Heart left ventricle (tissue), 13 donors: ENCODE measurements at regions not wholly inside any gene's neighbourhood (a gene's known extent, or its start where the extent isn't known, plus 50 kb on each side); places are given as distances from the start of the nearest gene placed in this dataset.

Source experiments
- POLR2A ChIP-seq, 2 donors: fragments of 450-650 bp; IDR thresholded peaks; one replicate each; pipeline ENCODE4 v1.6.1; 2017; ENCODE audit warnings: antibody characterized with exemption in 2 of 2, mild to moderate bottlenecking in 2 of 2, moderate library complexity in 2 of 2
- TF ChIP-seq, protein P1 (sequence below), 12 donors: fragments of 200-600 bp; sonication (generic) in 4 of 12; IDR thresholded peaks; one replicate each; pipeline versions ENCODE4 v1.5.0 to v1.8.0; 2018 to 2022; ENCODE audit warnings: antibody characterized with exemption in 12 of 12, mild to moderate bottlenecking in 5 of 12
- donor health status: ischemic (EF 13 %, LVEDD 7.1; RV severe dilation, severe dysfunction).
- donor health status: DM: no; HTN: yes; CAD: no.
- donor health status: DM: no; HTN: no; CAD: no.
- donor health status: ischemic (EF 25% LVEDD 6.9; RV normal size, moderate dysfunction).
- donor health status: ischemic (EF 25% LVEDD 5.7; RV mildly dilated, moderate dysfunction).
- donor health status: ischemic (EF 35%, LVEDD 5.7; RV mildly dilated, moderate dysfunction).
- donor health status: nonischemic (EF 11% LVEDD 7.7; RV severe dilation, severe dysfunction).
- donor health status: DM: yes; HTN: yes; CAD: no.
- donor health status: PGD.
- donor health status: ischemic (EF 29% LVEDD 5.4; RV normal size, mild dysfunction).
- donor health status: nonischemic (EF 23%, LVEDD 6.1; RV moderate dilation, normal function).

DNA sequence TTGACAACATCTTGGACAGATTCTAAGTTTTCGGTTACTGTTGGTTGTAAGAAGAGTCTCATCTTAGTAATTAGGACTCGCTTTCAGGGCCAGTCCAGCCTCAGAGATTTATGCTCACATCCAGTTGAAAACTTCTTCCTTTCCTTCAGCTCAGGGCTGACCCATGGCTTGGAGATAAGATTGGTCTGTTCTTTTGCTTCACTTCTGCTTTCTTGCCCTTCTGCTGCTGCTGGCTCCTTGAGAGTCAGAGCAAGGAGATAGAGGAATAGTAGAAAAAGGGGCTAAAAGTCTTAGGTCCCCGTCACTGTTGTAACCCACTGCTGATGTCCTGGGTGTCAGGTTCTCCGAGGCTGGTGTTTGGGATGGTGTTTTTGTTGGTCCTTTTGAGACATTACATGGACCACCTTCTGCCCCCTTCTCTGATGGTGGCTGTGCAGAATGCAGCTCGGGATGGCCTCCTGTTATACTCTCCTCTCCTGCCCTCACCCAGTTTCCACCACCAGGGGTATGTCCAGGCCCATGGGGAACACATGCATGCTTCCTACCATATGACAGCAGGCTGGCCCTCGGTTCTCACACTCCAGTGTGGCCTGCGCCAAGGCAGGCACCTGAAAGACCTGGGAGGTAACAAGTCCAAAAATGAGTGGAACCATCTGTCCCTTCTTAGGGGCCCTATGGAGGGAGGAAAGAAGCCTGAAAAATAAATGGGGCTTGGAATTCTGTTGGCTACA is 67.8 kb upstream of the PCBD1 start:
- TF ChIP-seq POLR2A (IDR thresholded peaks at IDR 0.05), result no peak
- TF ChIP-seq, protein P1, sequence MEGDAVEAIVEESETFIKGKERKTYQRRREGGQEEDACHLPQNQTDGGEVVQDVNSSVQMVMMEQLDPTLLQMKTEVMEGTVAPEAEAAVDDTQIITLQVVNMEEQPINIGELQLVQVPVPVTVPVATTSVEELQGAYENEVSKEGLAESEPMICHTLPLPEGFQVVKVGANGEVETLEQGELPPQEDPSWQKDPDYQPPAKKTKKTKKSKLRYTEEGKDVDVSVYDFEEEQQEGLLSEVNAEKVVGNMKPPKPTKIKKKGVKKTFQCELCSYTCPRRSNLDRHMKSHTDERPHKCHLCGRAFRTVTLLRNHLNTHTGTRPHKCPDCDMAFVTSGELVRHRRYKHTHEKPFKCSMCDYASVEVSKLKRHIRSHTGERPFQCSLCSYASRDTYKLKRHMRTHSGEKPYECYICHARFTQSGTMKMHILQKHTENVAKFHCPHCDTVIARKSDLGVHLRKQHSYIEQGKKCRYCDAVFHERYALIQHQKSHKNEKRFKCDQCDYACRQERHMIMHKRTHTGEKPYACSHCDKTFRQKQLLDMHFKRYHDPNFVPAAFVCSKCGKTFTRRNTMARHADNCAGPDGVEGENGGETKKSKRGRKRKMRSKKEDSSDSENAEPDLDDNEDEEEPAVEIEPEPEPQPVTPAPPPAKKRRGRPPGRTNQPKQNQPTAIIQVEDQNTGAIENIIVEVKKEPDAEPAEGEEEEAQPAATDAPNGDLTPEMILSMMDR (IDR thresholded peaks at IDR 0.05), result peak in 1 of 12 donors; percentile 3
